Suprapubic skin (tissue), 4 donors: ENCODE measurements at regions not wholly inside any gene's neighbourhood (a gene's known extent, or its start where the extent isn't known, plus 50 kb on each side); places are given as distances from the start of the nearest gene placed in this dataset.

Experiments
- CTCF ChIP-seq, 2 donors: fragments of 200-600 bp in 1 of 2; fragments of 450-650 bp in 1 of 2; sonication (generic) in 1 of 2; IDR thresholded peaks; one replicate each; pipeline ENCODE4 v1.5.1; 2016 to 2019; ENCODE audit warnings: antibody characterized with exemption in 2 of 2, mild to moderate bottlenecking in 1 of 2, moderate library complexity in 1 of 2
- EP300 ChIP-seq: sonication (generic); formaldehyde crosslinking; IDR thresholded peaks from one replicate; pipeline ENCODE4 v1.6.1; 2017; ENCODE audit warnings: antibody characterized with exemption
- POLR2A ChIP-seq, 2 donors: fragments of 450-650 bp; IDR thresholded peaks; one replicate each; pipeline ENCODE4 v1.6.1; 2017; ENCODE audit warnings: antibody characterized with exemption in 2 of 2, mild to moderate bottlenecking in 2 of 2, moderate library complexity in 2 of 2
- POLR2AphosphoS5 ChIP-seq, 3 donors: sonication (generic); formaldehyde crosslinking; IDR thresholded peaks; one replicate each; pipeline ENCODE4 v1.6.1; 2017; ENCODE audit warnings: antibody characterized with exemption in 3 of 3

GRCh38 chr2:5067816-5068215 is 624.4 kb upstream of the SOX11 start:
- TF ChIP-seq CTCF (IDR thresholded peaks at IDR 0.05) (no peak), POLR2AphosphoS5 (IDR thresholded peaks at IDR 0.05) (no peak), POLR2A (IDR thresholded peaks at IDR 0.05) (no peak), EP300 (no peak)
